H1 (cell line): ENCODE measurements at regions not wholly inside any gene's neighbourhood (a gene's known extent, or its start where the extent isn't known, plus 50 kb on each side); places are given as distances from the start of the nearest gene placed in this dataset.

Experiments
- CTCF ChIA-PET: fragments of 300-600 bp; sonication (Branson Sonifier 250); formaldehyde crosslinking; loops from one replicate; lab custom pipeline; 2021; ENCODE audit not compliant: partially characterized antibody; lab: Charles Lee
- POLR2A ChIA-PET: fragments of 300-600 bp; sonication (Branson Sonifier 250); formaldehyde crosslinking; loops from one replicate; lab custom pipeline; 2021; ENCODE audit warnings: inconsistent platforms; ENCODE audit not compliant: partially characterized antibody; lab: Charles Lee
- DNase-seq, 2 experiments: peaks; one replicate each; pipeline versions ENCODE4 v3.0.0 to v3.0.0-alpha.2; 2010 to 2022; ENCODE audit warnings: low spot score in 2 of 2, low read depth in 1 of 2, mixed read lengths in 1 of 2
- FAIRE-seq: peaks from 2 replicates; lab custom pipeline; 2011; peaks lifted over from hg19 to GRCh38; lab: Jason Lieb, UNC
- H2AFZ ChIP-seq: 2 replicates; pipeline ENCODE4 v1.8.1; 2012; ENCODE audit warnings: low read length, inconsistent platforms
- H2AK5ac ChIP-seq: 2 replicates; pipeline ENCODE4 v1.6.1; 2013; ENCODE audit warnings: low read depth, low read length
- H2BK120ac ChIP-seq: replicated peaks from 2 replicates; pipeline ENCODE3; 2013; ENCODE audit warnings: low read depth, low read length, inconsistent platforms
- H2BK12ac ChIP-seq: 2 replicates; pipeline ENCODE4 v1.6.1; 2013; ENCODE audit warnings: low read depth, low read length
- H2BK15ac ChIP-seq: 2 replicates; pipeline ENCODE4 v1.6.1; 2013; ENCODE audit warnings: low read length
- H2BK20ac ChIP-seq: 2 replicates; pipeline ENCODE4 v1.6.1; 2013; ENCODE audit warnings: low read length
- H2BK5ac ChIP-seq: 2 replicates; pipeline ENCODE4 v1.6.1; 2013; ENCODE audit warnings: low read depth, low read length
- H3K14ac ChIP-seq: 2 replicates; pipeline ENCODE4 v1.6.1; 2013; ENCODE audit warnings: inconsistent platforms; ENCODE audit not compliant: insufficient read length
- H3K18ac ChIP-seq: 2 replicates; pipeline ENCODE4 v1.6.1; 2013; ENCODE audit warnings: low read length; ENCODE audit errors: extremely low read depth
- H3K23ac ChIP-seq: 2 replicates; pipeline ENCODE4 v1.6.1; 2013; ENCODE audit warnings: inconsistent platforms; ENCODE audit not compliant: insufficient read length
- H3K23me2 ChIP-seq: 2 replicates; pipeline ENCODE4 v1.6.1; 2013; ENCODE audit warnings: low read depth, low read length
- H3K27ac ChIP-seq: 2 replicates; pipeline ENCODE4 v1.6.1; 2011; ENCODE audit warnings: low read depth, low read length, inconsistent platforms
- H3K27me3 ChIP-seq, 4 experiments: replicated peaks in 1 of 4; 1 replicate in 1 of 4; 2 replicates in 3 of 4; pipeline versions ENCODE4 v1.6.1 to v1.8.1; 2011 to 2013; ENCODE audit warnings: low read length in 3 of 4, mild to moderate bottlenecking in 3 of 4, inconsistent platforms in 2 of 4, mixed read lengths in 2 of 4, moderate library complexity in 1 of 4; ENCODE audit not compliant: control insufficient read depth in 3 of 4, insufficient read depth in 3 of 4; ENCODE audit errors: extremely low read depth in 1 of 4
- H3K36me3 ChIP-seq, 4 experiments: 2 replicates each; pipeline versions ENCODE4 v1.6.1 to v1.8.1; 2011 to 2013; ENCODE audit warnings: mild to moderate bottlenecking in 4 of 4, low read length in 3 of 4, moderate library complexity in 2 of 4, control low read depth in 1 of 4, inconsistent platforms in 1 of 4; ENCODE audit not compliant: insufficient read depth in 4 of 4, control insufficient read depth in 2 of 4
- H3K4ac ChIP-seq: replicated peaks from 2 replicates; pipeline ENCODE3; 2013; ENCODE audit warnings: low read length, low read depth, mixed read lengths, inconsistent platforms; ENCODE audit not compliant: insufficient read length
- H3K4me1 ChIP-seq, 4 experiments: replicated peaks in 1 of 4; 1 replicate in 1 of 4; 2 replicates in 3 of 4; pipeline versions ENCODE4 v1.6.1 to v1.8.1; 2011 to 2013; ENCODE audit warnings: low read length in 3 of 4, inconsistent platforms in 2 of 4, mixed read lengths in 1 of 4; ENCODE audit not compliant: insufficient read depth in 4 of 4, control insufficient read depth in 3 of 4
- H3K4me2 ChIP-seq, 2 experiments: 2 replicates each; pipeline versions ENCODE4 v1.6.1 to v1.8.1; 2011 to 2013; ENCODE audit warnings: low read depth in 2 of 2, low read length in 2 of 2, control low read depth in 1 of 2, inconsistent platforms in 1 of 2, mild to moderate bottlenecking in 1 of 2; ENCODE audit not compliant: insufficient read depth in 1 of 2
- H3K4me3 ChIP-seq, 4 experiments: fragments of 200-600, 300-600 bp in 1 of 4; sonication (generic), shearing (Covaris generic), sonication (Bioruptor Twin) in 1 of 4; 2 replicates each; pipeline versions ENCODE4 v1.5.1 to v1.8.1; 2011 to 2016; ENCODE audit warnings: low read length in 4 of 4, low read depth in 3 of 4, control low read depth in 2 of 4, inconsistent platforms in 2 of 4, mild to moderate bottlenecking in 2 of 4, mixed read lengths in 1 of 4, moderate library complexity in 1 of 4; ENCODE audit not compliant: insufficient read depth in 2 of 4; ENCODE audit errors: extremely low read depth in 1 of 4
- H3K56ac ChIP-seq: replicated peaks from 2 replicates; pipeline ENCODE3; 2013; ENCODE audit warnings: low read depth, mild to moderate bottlenecking, mixed read lengths, low read length, inconsistent platforms; ENCODE audit not compliant: insufficient read length
- H3K79me1 ChIP-seq: 2 replicates; pipeline ENCODE4 v1.6.1; 2013; ENCODE audit warnings: low read depth, low read length, control low read depth
- H3K79me2 ChIP-seq, 2 experiments: 2 replicates each; pipeline versions ENCODE4 v1.6.1 to v1.8.1; 2012 to 2013; ENCODE audit warnings: low read length in 2 of 2, mild to moderate bottlenecking in 2 of 2, inconsistent platforms in 1 of 2; ENCODE audit not compliant: insufficient read depth in 2 of 2, control insufficient read depth in 1 of 2
- H3K9ac ChIP-seq, 4 experiments: replicated peaks in 1 of 4; 1 replicate in 1 of 4; 2 replicates in 3 of 4; pipeline versions ENCODE4 v1.6.1 to v1.8.1; 2011 to 2013; ENCODE audit warnings: low read depth in 3 of 4, low read length in 3 of 4, control low read depth in 2 of 4, mild to moderate bottlenecking in 2 of 4, moderate library complexity in 2 of 4, inconsistent platforms in 1 of 4; ENCODE audit errors: extremely low read depth in 1 of 4
- H3K9me3 ChIP-seq, 2 experiments: 2 replicates each; pipeline versions ENCODE4 v1.6.1 to v1.8.1; 2012 to 2013; ENCODE audit warnings: mild to moderate bottlenecking in 2 of 2, moderate library complexity in 2 of 2, control low read depth in 1 of 2, inconsistent platforms in 1 of 2, low read depth in 1 of 2, low read length in 1 of 2, mixed read lengths in 1 of 2; ENCODE audit not compliant: insufficient read depth in 2 of 2
- H4K20me1 ChIP-seq, 2 experiments: replicated peaks in 1 of 2; 2 replicates each; pipeline versions ENCODE3 to v1.8.1; 2011 to 2013; ENCODE audit warnings: inconsistent platforms in 2 of 2, low read length in 2 of 2, mild to moderate bottlenecking in 1 of 2; ENCODE audit not compliant: insufficient read depth in 2 of 2, control insufficient read depth in 1 of 2
- H4K5ac ChIP-seq: 2 replicates; pipeline ENCODE4 v1.6.1; 2013; ENCODE audit warnings: low read length, low read depth, mixed read lengths, inconsistent platforms; ENCODE audit not compliant: insufficient read length
- H4K8ac ChIP-seq: 2 replicates; pipeline ENCODE4 v1.8.0; 2013; ENCODE audit warnings: mild to moderate bottlenecking, moderate library complexity, low read length, inconsistent platforms; ENCODE audit not compliant: insufficient read depth; ENCODE audit errors: extremely low read depth
- H4K91ac ChIP-seq: replicated peaks from 2 replicates; pipeline ENCODE3; 2013; ENCODE audit warnings: low read length, mixed read lengths, inconsistent platforms; ENCODE audit not compliant: insufficient read length
- ASH2L ChIP-seq: fragments of 200-600, 300-600 bp; sonication (generic); IDR thresholded peaks from one replicate; pipeline ENCODE4 v1.7.1; 2017; ENCODE audit warnings: low read length
- CBX8 ChIP-seq: fragments of 300-800, 300-1000 bp; sonication (generic); IDR thresholded peaks from 2 replicates; pipeline ENCODE4 v1.7.1; 2016; ENCODE audit warnings: low read depth, low read length, borderline replicate concordance
- CHD2 ChIP-seq: IDR thresholded peaks from 2 replicates; pipeline ENCODE4 v1.6.1; 2012; ENCODE audit warnings: low read length, improper control_type of control experiment
- EZH2 ChIP-seq: fragments of 200-600 bp; sonication (generic); IDR thresholded peaks from 2 replicates; pipeline ENCODE4 v1.7.1; 2012; ENCODE audit warnings: low read depth, mild to moderate bottlenecking, moderate library complexity, low read length, inconsistent platforms; ENCODE audit not compliant: severe bottlenecking
- HDAC6 ChIP-seq: IDR thresholded peaks from one replicate; pipeline ENCODE4 v1.7.1; 2012; ENCODE audit warnings: low read depth, mild to moderate bottlenecking, inconsistent platforms, low read length, moderate library complexity
- JUND ChIP-seq: IDR thresholded peaks from 2 replicates; pipeline ENCODE4 v1.6.1; 2011; ENCODE audit warnings: mild to moderate bottlenecking, improper control_type of control experiment, low read length
- KDM1A ChIP-seq: fragments of 200-600, 300-600 bp; sonication (generic); IDR thresholded peaks from 2 replicates; pipeline ENCODE4 v1.7.1; 2016; ENCODE audit warnings: mild to moderate bottlenecking, low read length, borderline replicate concordance
- POLR2AphosphoS5 ChIP-seq: IDR thresholded peaks from 2 replicates; pipeline ENCODE4 v1.6.1; 2011; ENCODE audit warnings: low read depth, low read length
- RBBP5 ChIP-seq: IDR thresholded peaks from 2 replicates; pipeline ENCODE4 v1.7.1; 2012; ENCODE audit warnings: low read depth, mild to moderate bottlenecking, inconsistent platforms, low read length, moderate library complexity, borderline replicate concordance
- SAP30 ChIP-seq: fragments of 300-600 bp; sonication (generic); IDR thresholded peaks from 2 replicates; pipeline ENCODE4 v1.7.1; 2012; ENCODE audit warnings: low read length, moderate library complexity, mild to moderate bottlenecking, inconsistent platforms; ENCODE audit not compliant: insufficient read depth, insufficient replicate concordance
- SIN3A ChIP-seq, 2 experiments: IDR thresholded peaks in 1 of 2; conservative IDR thresholded peaks in 1 of 2; 2 replicates each; pipeline ENCODE4 v1.6.1; 2011 to 2012; ENCODE audit warnings: low read length in 2 of 2, improper control_type of control experiment in 1 of 2, low read depth in 1 of 2, mild to moderate bottlenecking in 1 of 2
- SIRT6 ChIP-seq: IDR thresholded peaks from one replicate; pipeline ENCODE4 v1.7.1; 2012; ENCODE audit warnings: low read length, inconsistent platforms
- SP1 ChIP-seq: IDR thresholded peaks from 2 replicates; pipeline ENCODE4 v1.6.1; 2011; ENCODE audit warnings: low read depth, low read length
- SP4 ChIP-seq: IDR thresholded peaks from 2 replicates; pipeline ENCODE4 v1.6.1; 2012; ENCODE audit warnings: low read length, inconsistent platforms
- SUZ12 ChIP-seq: fragments of 200-600 bp; sonication (generic); IDR thresholded peaks from 2 replicates; pipeline ENCODE4 v1.6.1; 2012; ENCODE audit warnings: mild to moderate bottlenecking, inconsistent platforms, low read length, moderate library complexity, mixed read lengths
- TBP ChIP-seq: IDR thresholded peaks from 2 replicates; pipeline ENCODE4 v1.6.1; 2011; ENCODE audit warnings: low read depth, low read length, improper control_type of control experiment
- YY1 ChIP-seq: IDR thresholded peaks from 2 replicates; pipeline ENCODE4 v1.6.1; 2011; ENCODE audit warnings: low read depth, mild to moderate bottlenecking, low read length
- ZNF274 ChIP-seq: IDR thresholded peaks from 2 replicates; pipeline ENCODE4 v1.7.0; 2012; ENCODE audit warnings: low read length, borderline replicate concordance; ENCODE audit errors: extremely low read depth

GRCh38 chr14:62280366-62280765 lies 518.1 kb downstream of the SNAPC1 start:
- no peaks in the 10 kb centered on the region for H3K27me3 ChIP-seq
- ChIA-PET POLR2A (no interaction called here), CTCF (no interaction called here)
- H3K79me2 ChIP-seq, result no peaks in the 10 kb centered on the region
- no peak overlapping the region for H4K5ac ChIP-seq
- H4K91ac ChIP-seq, result no peak overlapping the region
- H3K23me2 ChIP-seq, result no peaks in the 10 kb centered on the region
- no peak overlapping the region for H3K4ac ChIP-seq
- H3K36me3 ChIP-seq, result no peaks in the 10 kb centered on the region
- H3K27ac ChIP-seq, result no peak overlapping the region
- H3K23ac ChIP-seq, result no peak overlapping the region
- no peak overlapping the region for H2BK5ac ChIP-seq
- no peaks in the 10 kb centered on the region for H4K20me1 ChIP-seq
- H2AK5ac ChIP-seq, result no peak overlapping the region
- TF ChIP-seq ASH2L (no peak), CHD2 (no peak), EZH2 (no peak), SIN3A (conservative IDR thresholded peaks at IDR 0.05 in 1 of 2, IDR thresholded peaks at IDR 0.05 in 1 of 2; ENCODE audit: low read depth in 1 of 2, low read length in 2 of 2) (no peak), SP1 (no peak), JUND (no peak), ZNF274 (no peak), CBX8 (no peak), RBBP5 (no peak), HDAC6 (no peak), POLR2AphosphoS5 (no peak), SP4 (no peak), YY1 (no peak), SAP30 (no peak), SUZ12 (no peak), KDM1A (no peak), SIRT6 (no peak), TBP (no peak)
- TF ChIP-seq, all 59 proteins: peak for 0
- Histone ChIP-seq H3K14ac (no peak overlapping the region), H3K9ac (no peak overlapping the region), H3K18ac (no peak overlapping the region), H2BK15ac (no peak overlapping the region), H2BK120ac (no peak overlapping the region), H4K8ac (no peak overlapping the region), H3K4me3 (no peak overlapping the region), H2BK12ac (no peak overlapping the region), H3K79me1 (no peaks in the 10 kb centered on the region), H3K4me1 (no peaks in the 10 kb centered on the region), H3K56ac (no peak overlapping the region), H3K4me2 (no peak overlapping the region), H2BK20ac (no peak overlapping the region), H3K9me3 (no peaks in the 10 kb centered on the region), H2AFZ (no peak overlapping the region)
- FAIRE-seq (no peak), DNase-seq (no peak)
